ENCODE measurements at regions not wholly inside any gene's neighbourhood (a gene's known extent, or its start where the extent isn't known, plus 50 kb on each side); places are given as distances from the start of the nearest gene placed in this dataset.

- H3K27ac ChIP-seq (replicated peaks): no peak overlapping the region
- H3K4me1 ChIP-seq: no peaks in the 10 kb centered on the region
- H3K9me3 ChIP-seq (replicated peaks): no peaks in the 10 kb centered on the region
- H3K27me3 ChIP-seq (ENCODE audit: low read depth): peaks cover 6% of the 10 kb centered on the region
- no peak overlapping the region for H3K4me3 ChIP-seq
- intact Hi-C loops (cut with micrococcal nuclease): no loop called here
- H3K36me3 ChIP-seq: no peaks in the 10 kb centered on the region
- no peak for DNase-seq
- no peak for TF ChIP-seq CTCF (IDR thresholded peaks at IDR 0.05; ENCODE audit: borderline replicate concordance)
Observed at GRCh38 chr13:19268331-19268730, 86.7 kb upstream of the TUBA3C start.

DNA sequence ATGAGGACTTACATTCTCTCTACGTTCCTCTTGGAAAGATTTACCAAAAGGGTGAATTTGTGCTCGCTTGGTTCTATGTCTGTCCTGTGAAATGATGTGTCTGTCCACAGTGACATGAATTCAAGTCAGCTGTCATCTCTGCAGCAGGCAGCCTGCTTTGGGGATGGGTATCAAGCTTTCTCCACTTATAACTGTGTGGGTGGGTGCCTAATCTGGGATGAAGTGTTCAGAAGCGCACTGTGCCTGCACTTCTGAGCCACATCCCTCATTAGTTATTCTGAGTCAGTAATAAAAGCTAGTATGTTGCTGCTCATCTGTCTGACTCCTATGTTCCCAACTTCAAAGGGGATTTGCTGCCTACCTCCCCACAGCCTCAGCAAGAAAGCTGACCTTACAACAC lies 86.1 kb upstream of the TUBA3C start:
- intact Hi-C loops (cut with micrococcal nuclease): no loop called here
- no peak for DNase-seq

GRCh38 chr13:19266979-19267378 lies 85.4 kb upstream of the TUBA3C start:
- Histone ChIP-seq H3K36me3 (no peaks in the 10 kb centered on the region), H3K4me3 (no peak overlapping the region), H3K27ac (replicated peaks) (no peak overlapping the region), H3K4me1 (no peaks in the 10 kb centered on the region), H3K27me3 (ENCODE audit: low read depth) (peaks cover 6% of the 10 kb centered on the region), H3K9me3 (replicated peaks) (no peaks in the 10 kb centered on the region)
- DNase-seq: no peak
- no peak for TF ChIP-seq CTCF (IDR thresholded peaks at IDR 0.05; ENCODE audit: borderline replicate concordance)
- intact Hi-C loops (cut with micrococcal nuclease): no loop called here

More for the DNA sequence above, 86.1 kb upstream of the TUBA3C start:
- Histone ChIP-seq H3K9me3 (replicated peaks) (no peaks in the 10 kb centered on the region), H3K4me3 (no peak overlapping the region), H3K27ac (replicated peaks) (no peak overlapping the region), H3K4me1 (no peaks in the 10 kb centered on the region), H3K36me3 (no peaks in the 10 kb centered on the region), H3K27me3 (ENCODE audit: low read depth) (peaks cover 6% of the 10 kb centered on the region)
- TF ChIP-seq CTCF (IDR thresholded peaks at IDR 0.05; ENCODE audit: borderline replicate concordance): no peak

DNA sequence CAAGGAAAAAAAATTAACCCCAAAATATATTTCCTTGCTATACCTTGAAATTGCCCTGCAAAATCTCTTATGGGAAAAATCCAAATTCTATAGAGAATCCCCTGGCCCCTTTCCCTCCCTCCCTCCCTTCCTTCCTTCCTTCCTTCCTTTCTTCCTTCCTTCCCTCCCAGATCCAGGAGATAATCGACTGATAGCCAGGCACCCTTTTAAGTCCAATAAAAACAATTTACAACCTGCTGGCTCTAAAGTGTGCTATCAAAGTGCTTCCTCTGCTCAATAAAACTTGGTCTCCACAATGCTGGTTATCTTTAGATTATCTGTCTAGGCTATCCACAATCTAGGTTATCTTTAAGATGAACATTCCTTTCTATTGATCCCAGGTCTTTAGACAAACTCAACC lies 83.1 kb upstream of the TUBA3C start:
- Histone ChIP-seq H3K9me3 (replicated peaks) (no peaks in the 10 kb centered on the region), H3K27ac (replicated peaks) (no peak overlapping the region), H3K27me3 (ENCODE audit: low read depth) (peaks cover 6% of the 10 kb centered on the region), H3K36me3 (no peaks in the 10 kb centered on the region), H3K4me1 (no peaks in the 10 kb centered on the region), H3K4me3 (no peak overlapping the region)
- TF ChIP-seq CTCF (IDR thresholded peaks at IDR 0.05; ENCODE audit: borderline replicate concordance): no peak
- DNase-seq: no peak
- intact Hi-C loops (cut with micrococcal nuclease): no loop called here

DNA sequence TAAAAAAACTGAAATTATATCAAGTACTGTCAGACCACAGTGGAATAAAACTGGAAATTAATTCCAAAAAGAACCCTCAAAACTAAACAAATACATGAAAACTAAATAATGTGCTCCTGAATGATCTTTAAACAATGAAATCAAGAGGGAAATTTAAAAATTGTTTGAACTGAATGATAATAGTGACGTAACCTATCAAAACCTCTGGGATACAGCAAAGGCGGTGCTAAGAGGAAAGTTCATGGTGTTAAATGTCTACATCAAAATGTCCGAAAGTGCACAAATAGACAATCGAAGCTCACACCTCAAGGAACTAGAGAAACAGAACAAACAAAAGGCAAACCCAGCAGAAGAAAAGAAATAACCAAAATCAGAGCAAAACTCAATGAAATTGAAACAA lies 70.8 kb upstream of the TUBA3C start:
- no peaks in the 10 kb centered on the region for H3K4me1 ChIP-seq
- no peak overlapping the region for H3K4me3 ChIP-seq
- H3K9me3 ChIP-seq (replicated peaks): peaks cover 25% of the 10 kb centered on the region
- DNase-seq: no peak
- H3K27ac ChIP-seq (replicated peaks): no peak overlapping the region
- intact Hi-C loops (cut with micrococcal nuclease): no loop called here
- no peak for TF ChIP-seq CTCF (IDR thresholded peaks at IDR 0.05; ENCODE audit: borderline replicate concordance)
- H3K27me3 ChIP-seq (ENCODE audit: low read depth): no peaks in the 10 kb centered on the region
- no peaks in the 10 kb centered on the region for H3K36me3 ChIP-seq

All from left ventricle myocardium inferior (tissue), 1 donor.